Colonic mucosa (tissue), 4 donors: ENCODE measurements at regions not wholly inside any gene's neighbourhood (a gene's known extent, or its start where the extent isn't known, plus 50 kb on each side); places are given as distances from the start of the nearest gene placed in this dataset.

Source experiments
- DNase-seq: peaks from one replicate; pipeline ENCODE4 v3.0.0-alpha.2; 2020
- H3K27ac ChIP-seq: fragments of 200-600 bp; one replicate; pipeline ENCODE4 v1.8.0; 2021
- H3K27me3 ChIP-seq: fragments of 200-600 bp; one replicate; pipeline ENCODE4 v1.8.0; 2021
- H3K36me3 ChIP-seq: fragments of 200-600 bp; one replicate; pipeline ENCODE4 v1.8.0; 2021
- H3K4me1 ChIP-seq: fragments of 200-600 bp; one replicate; pipeline ENCODE4 v1.8.0; 2021; ENCODE audit warnings: mild to moderate bottlenecking
- H3K4me3 ChIP-seq: fragments of 200-600 bp; one replicate; pipeline ENCODE4 v1.8.0; 2021
- H3K9ac ChIP-seq, 2 donors: one replicate each; pipeline ENCODE4 v1.7.0; 2013; ENCODE audit warnings: control low read depth in 2 of 2, low read depth in 2 of 2, low read length in 2 of 2
- H3K9me3 ChIP-seq: fragments of 200-600 bp; one replicate; pipeline ENCODE4 v1.8.0; 2021
- intact Hi-C: fragments of 100-400 bp; cut with DNase I; formaldehyde crosslinking; loops from one replicate; pipeline ENCODE4 v1.14.1; 2022
- TF ChIP-seq, protein P1 (sequence below): fragments of 200-600 bp; IDR thresholded peaks from one replicate; pipeline ENCODE4 v1.8.0; 2022; ENCODE audit warnings: antibody characterized with exemption, mild to moderate bottlenecking
- donor health status: healthy.
- donor health status: DM: no; HTN: no; CAD: no.
- donor health status: DM: no; HTN: no; CAD: no.

DNA sequence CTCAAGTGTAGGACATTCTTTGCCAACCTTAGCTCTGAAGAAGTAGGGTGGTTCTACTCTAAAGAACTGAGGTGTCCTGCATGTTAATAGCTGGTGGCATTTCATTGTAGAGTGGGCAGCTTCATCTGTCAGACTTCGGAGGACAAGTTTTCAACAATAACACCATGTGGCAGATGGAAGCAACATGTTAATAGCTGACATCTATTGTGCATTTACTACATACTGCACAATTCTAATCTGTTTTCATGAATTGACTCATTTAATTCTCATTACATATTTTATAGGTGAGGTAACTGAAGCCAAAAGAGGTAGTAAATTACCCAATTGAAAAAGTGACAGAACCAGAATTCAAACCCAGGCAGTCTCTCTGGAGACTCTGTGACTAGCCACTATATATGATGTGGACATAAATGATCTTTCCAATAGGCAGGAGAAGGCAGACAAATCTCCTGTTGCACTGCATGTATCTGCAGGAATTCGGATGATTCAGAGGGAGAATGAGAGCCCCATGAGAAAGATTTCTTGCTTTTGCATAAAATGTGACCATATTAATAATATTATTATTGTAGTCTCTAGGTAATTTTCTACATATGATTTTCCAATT lies 137.2 kb upstream of the E2F7 start:
- Histone ChIP-seq H3K4me3 (no peak overlapping the region), H3K27ac (no peak overlapping the region), H3K27me3 (no peaks in the 10 kb centered on the region), H3K9me3 (no peaks in the 10 kb centered on the region), H3K9ac (no peak overlapping the region), H3K36me3 (no peaks in the 10 kb centered on the region), H3K4me1 (no peaks in the 10 kb centered on the region)
- intact Hi-C loops, result loop anchor here (10.0 kb wide), 1 partner anchor 122 kb away; no protein-coding TSS in a partner anchor
- no peak for DNase-seq
- TF ChIP-seq, protein P1, sequence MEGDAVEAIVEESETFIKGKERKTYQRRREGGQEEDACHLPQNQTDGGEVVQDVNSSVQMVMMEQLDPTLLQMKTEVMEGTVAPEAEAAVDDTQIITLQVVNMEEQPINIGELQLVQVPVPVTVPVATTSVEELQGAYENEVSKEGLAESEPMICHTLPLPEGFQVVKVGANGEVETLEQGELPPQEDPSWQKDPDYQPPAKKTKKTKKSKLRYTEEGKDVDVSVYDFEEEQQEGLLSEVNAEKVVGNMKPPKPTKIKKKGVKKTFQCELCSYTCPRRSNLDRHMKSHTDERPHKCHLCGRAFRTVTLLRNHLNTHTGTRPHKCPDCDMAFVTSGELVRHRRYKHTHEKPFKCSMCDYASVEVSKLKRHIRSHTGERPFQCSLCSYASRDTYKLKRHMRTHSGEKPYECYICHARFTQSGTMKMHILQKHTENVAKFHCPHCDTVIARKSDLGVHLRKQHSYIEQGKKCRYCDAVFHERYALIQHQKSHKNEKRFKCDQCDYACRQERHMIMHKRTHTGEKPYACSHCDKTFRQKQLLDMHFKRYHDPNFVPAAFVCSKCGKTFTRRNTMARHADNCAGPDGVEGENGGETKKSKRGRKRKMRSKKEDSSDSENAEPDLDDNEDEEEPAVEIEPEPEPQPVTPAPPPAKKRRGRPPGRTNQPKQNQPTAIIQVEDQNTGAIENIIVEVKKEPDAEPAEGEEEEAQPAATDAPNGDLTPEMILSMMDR, result no peak

- Histone ChIP-seq H3K27ac (no peak overlapping the region), H3K9me3 (no peaks in the 10 kb centered on the region), H3K4me1 (no peaks in the 10 kb centered on the region), H3K9ac (no peak overlapping the region), H3K27me3 (no peaks in the 10 kb centered on the region), H3K36me3 (no peaks in the 10 kb centered on the region), H3K4me3 (no peak overlapping the region)
- TF ChIP-seq, protein P1, result no peak
- DNase-seq, result no peak
- intact Hi-C loops, result no loop called here
These were observed 124.6 kb upstream of the E2F7 start for GRCh38 chr12:77189901-77190416.

DNA sequence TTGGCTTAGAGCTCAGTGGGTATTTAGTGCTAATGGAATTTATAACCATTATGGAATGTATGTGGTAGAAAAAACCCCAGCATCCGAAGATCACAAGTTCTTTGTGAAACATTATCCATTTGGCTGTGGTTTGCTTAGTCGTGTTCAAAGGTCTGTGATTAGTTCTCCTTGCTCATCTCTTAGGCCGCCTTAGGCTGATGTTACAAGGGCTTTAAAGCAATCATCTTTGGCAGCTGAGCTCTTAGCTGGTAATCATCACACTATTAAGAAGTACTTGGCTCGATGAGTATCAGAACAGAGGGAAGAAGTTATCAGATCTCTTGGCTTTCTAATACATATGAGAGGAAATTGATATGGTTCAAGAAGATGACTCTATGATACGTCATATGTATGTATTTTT lies 124.1 kb upstream of the E2F7 start:
- H3K27me3 ChIP-seq, result no peaks in the 10 kb centered on the region
- H3K27ac ChIP-seq, result no peak overlapping the region
- H3K9ac ChIP-seq, result no peak overlapping the region
- no peak for DNase-seq
- TF ChIP-seq, protein P1, result no peak
- intact Hi-C loops, result no loop called here
- no peaks in the 10 kb centered on the region for H3K36me3 ChIP-seq
- H3K4me3 ChIP-seq, result no peak overlapping the region
- no peaks in the 10 kb centered on the region for H3K9me3 ChIP-seq
- no peaks in the 10 kb centered on the region for H3K4me1 ChIP-seq

GRCh38 chr12:77179515-77179914 lies 114.1 kb upstream of the E2F7 start:
- TF ChIP-seq, protein P1, result no peak
- no peak for DNase-seq
- H3K27ac ChIP-seq, result no peak overlapping the region
- no peaks in the 10 kb centered on the region for H3K9me3 ChIP-seq
- H3K4me3 ChIP-seq, result no peak overlapping the region
- no peak overlapping the region for H3K9ac ChIP-seq
- no peaks in the 10 kb centered on the region for H3K27me3 ChIP-seq
- intact Hi-C loops, result no loop called here
- H3K4me1 ChIP-seq, result no peaks in the 10 kb centered on the region
- no peaks in the 10 kb centered on the region for H3K36me3 ChIP-seq

- H3K36me3 ChIP-seq, result no peaks in the 10 kb centered on the region
- peaks cover 3% of the 10 kb centered on the region for H3K27me3 ChIP-seq
- TF ChIP-seq, protein P1, result no peak
- no peak overlapping the region for H3K4me3 ChIP-seq
- no peaks in the 10 kb centered on the region for H3K4me1 ChIP-seq
- DNase-seq, result no peak
- intact Hi-C loops, result loop anchor here (10.0 kb wide), 1 partner anchor 157 kb away; no protein-coding TSS in a partner anchor
- H3K27ac ChIP-seq, result no peak overlapping the region
- H3K9me3 ChIP-seq, result no peaks in the 10 kb centered on the region
- H3K9ac ChIP-seq, result no peak overlapping the region
These were observed 102.4 kb upstream of the E2F7 start for GRCh38 chr12:77167801-77168200.
